NCI-H526 treated with DMSO at 0.1 percent for 48 hours (cell line): ENCODE measurements at regions not wholly inside any gene's neighbourhood (a gene's known extent, or its start where the extent isn't known, plus 50 kb on each side); places are given as distances from the start of the nearest gene placed in this dataset.
"Not testable (repeated sequence)": the region's sequence is repeated elsewhere in the genome, so short reads cannot be mapped to it uniquely, and the experiment has no call there.

Source experiments
- DNase-seq: peaks from one replicate; lab custom pipeline; 2025; lab: John Stamatoyannopoulos, UW

DNA sequence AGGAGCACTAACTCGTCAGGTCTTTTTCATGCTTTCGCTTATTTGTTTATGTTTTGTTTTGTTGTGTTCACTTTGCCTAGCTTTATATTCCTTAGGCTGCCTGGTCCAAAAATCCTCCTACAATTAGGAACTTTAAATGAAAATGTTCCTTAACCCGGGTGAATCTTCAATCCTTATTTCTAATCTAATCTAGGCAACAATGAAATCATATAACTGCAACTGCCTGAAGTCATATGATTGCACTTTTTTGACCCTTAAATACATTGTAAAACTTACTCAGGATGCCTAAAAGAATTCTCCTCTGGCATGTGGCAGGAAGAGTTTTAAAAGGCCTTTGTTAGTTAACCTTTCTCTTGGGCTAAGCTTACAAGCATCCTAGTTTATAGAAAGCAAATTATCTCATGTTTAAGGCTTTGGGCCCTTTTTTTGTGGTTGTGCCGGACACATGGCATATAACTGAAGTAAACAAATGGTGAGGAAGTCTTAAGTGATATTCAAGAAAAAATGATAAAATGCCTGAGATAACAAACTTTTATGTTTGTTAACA lies 279.4 kb downstream of the FAT4 start:
- DNase-seq: no peak

DNA sequence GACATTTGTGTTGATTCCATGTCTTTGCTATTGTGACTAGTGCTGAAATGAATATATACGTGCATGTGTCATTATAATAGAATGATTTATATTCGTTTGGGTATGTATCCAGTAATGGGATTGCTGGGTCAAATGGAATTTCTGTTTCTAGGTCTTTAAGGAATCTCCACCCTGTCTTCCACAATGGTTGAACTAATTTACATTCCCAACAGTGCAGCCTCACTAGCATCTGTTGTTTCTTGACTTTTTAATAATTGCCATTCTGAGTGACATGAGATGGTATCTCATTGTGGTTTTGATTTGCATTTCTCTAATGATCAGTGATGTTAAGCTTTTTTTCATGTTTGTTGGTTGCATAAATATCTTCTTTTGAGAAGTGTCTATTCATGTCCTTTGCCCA lies 291.2 kb downstream of the FAT4 start:
- not testable (repeated sequence) for DNase-seq

DNA sequence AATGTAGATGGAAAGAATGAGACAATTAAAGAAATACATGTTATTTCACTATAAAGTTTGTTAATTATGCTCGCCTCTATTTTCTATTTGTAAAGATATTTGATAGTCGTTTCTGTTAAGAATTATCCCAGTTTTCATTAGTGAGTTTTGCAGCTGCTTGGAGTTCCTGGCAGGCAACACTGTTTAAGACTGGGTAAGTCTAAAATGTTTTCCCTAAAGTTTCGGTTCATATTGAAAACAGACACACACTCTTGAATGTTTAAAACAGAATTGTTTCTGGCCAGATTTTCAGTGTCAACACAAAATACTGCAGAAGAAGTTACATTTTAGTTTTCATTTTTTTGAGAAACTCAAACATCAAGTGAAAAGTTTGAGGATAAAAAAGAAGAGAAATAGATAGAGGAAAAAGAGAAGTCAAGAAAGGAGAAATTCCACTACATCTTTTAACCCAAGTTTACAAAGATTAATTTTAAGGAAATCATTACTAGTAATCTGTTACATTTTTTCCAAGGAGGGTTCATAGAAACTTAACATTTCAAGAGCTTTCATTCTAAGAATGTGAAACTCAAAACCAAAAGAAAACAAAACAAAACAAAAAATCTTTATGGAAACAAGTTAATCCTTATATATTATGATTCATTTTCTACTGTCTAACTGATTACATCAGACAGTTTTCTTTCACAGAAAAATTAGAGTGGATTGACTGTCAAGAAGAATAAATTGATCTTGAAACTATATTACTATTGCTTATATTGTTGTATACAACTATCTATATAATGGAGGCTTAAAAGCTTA lies 305.5 kb downstream of the FAT4 start:
- no peak for DNase-seq

DNA sequence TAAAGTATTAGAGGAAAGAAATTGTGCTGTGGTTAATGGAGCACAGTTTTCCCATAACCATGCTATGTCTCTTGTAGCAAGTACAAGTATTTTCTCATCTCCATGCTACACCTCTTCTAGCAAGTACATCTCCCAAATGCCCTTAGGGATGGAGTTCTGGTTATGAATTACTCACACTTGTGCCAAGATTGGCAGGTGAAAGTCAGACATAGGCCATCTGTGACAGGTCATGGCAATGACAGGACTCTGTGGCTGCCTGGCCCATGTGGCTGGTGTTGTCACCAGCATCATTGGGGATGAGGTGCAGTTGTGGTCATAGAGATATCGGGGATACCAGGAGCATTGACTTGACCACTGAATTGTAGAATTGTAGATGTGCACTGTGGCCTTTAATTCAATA lies 310.2 kb downstream of the FAT4 start:
- DNase-seq: no peak

DNA sequence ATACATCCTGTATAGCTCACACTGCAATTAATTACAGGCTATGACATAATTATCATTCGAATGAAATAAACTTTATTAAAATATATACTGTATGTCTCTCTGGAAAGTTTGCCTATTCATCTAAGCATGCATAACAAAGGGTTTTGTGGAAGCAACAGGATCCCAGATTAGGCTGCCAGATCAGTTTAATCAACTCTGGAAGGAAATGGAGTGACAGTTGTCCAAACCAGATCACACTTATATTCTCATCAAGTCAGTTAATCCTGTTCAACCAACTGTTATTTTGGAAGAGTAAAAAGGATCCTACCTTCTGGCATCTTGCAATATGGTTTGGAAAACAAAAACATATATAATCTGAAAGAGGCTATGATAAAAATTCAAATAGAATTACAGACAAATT lies 312.2 kb downstream of the FAT4 start:
- no peak for DNase-seq

DNA sequence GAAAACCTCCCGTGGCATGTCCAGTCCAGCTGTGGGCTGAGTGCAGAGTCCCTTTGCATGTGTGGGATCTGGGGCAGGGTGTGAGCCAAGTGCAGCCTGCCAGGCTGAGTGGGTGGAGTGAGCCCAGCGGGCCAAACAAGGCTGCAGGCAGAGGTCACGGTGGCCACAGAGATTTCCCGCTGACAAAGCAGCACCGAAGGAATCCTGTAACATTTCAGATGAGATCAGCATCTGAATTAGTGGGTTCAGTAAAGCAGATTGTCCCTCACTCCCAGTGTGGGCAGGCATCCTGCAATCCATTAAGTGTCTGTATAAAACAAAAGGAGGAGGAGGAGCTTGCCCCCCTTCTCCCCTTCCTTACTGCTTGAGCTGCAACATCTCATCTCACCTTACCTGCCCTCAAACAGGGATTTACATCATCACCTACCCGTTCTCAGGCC lies 324.4 kb downstream of the FAT4 start:
- no peak for DNase-seq

DNA sequence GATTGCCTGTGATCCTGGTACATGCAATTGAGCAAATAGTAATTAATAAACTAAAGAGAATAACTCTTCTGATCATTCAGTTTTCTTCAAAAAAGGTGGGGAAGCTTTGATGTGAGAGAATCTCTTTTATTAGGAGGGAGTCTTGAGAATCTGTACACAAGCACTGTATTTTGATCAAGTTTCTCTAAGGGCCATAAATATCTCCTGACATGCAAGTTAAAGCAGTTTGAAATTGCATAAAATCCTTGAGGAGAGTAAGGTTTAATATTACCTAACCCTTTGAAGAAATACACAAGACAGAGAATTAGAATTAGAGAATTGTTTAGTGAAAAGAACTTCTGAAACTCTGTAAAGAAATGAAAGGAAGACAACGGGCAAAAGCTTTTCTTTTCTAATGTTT lies 326.9 kb downstream of the FAT4 start:
- no peak for DNase-seq

DNA sequence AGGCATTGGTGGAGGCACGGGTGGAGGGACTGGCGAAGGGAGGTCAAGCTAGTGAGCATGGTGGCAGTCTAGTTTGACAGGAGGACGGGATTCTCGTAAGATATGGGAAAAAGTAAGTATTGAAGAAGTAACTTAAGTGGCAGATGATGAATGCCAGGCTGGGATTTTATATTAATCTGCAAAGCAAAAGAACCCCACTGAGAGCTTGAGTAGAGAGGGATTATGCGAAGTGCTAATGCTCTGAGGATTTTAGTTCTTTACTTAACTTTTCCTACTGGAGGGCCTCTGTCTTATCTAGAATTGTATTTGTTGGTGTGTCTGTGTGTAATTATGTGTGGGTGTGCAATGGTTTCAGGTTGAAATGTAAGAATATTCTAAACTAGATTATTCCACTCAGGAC lies 327.9 kb downstream of the FAT4 start:
- DNase-seq: no peak

DNA sequence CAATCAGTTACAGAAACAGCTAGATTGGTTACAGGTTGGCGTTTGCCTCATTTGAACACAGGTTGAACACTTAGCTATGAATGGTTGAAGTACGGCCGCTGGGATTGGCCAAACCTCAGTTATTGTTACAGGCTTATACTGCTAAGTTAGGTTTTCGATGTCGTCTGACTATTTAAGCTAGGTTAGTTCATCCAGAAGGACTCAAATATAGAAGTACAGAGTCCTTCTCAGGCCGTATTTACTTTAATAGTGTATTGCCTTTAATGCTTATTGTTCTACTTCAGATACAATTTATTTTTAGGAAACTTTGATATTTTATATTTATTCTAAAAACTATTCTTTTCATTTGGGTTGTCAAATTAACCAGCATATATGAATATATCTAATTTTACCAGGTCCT lies 334.7 kb downstream of the FAT4 start:
- no peak for DNase-seq

DNA sequence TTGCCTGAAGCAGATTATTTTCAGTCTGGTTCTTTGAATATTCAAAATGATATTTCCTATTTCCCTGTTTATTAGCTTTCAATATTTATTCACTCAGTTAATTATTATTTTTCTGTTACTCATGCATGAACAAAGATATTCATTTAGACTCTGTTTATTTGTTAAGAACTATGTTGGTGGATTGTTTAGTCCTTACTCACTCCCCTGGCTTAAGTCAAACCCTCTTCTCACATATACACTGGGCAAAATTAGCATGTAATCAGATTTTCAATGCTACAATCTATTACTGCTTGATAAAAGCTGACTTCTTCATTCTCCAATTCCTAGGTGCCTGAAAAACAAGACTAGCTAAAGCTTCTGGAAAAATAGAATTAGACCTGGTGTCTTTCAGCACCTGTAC lies 335.8 kb downstream of the FAT4 start:
- no peak for DNase-seq

DNA sequence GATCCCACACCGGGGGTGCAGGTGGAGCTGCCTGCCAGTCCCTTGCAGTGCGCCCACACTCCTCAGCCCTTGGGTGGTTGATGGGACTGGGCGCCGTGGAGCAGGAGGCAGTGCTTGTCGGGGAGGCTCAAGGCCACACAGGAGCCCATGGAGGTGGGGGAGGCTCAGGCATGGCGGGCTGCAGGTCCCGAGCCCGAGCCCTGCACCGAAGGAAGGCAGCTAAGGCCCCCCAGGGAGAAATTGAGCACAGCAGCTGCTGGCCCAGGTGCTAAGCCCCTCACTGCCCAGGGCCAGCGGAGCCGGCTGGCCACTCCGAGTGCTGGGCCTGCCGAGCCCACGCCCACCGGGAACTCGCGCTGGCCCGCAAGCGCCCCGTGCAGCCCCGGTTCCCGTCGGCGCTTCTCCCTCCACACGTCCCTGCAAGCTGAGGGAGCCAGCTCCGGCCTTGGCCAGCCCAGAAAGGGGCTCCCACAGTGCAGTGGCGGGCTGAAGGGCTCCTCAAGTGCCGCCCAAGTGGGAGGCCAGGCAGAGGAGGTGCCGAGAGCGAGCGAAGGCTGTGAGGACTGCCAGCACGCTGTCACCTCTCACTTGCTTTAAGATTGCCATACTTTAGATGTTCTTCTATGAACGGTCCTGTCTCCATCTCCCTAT lies 337.1 kb downstream of the FAT4 start:
- DNase-seq: not testable (repeated sequence)

DNA sequence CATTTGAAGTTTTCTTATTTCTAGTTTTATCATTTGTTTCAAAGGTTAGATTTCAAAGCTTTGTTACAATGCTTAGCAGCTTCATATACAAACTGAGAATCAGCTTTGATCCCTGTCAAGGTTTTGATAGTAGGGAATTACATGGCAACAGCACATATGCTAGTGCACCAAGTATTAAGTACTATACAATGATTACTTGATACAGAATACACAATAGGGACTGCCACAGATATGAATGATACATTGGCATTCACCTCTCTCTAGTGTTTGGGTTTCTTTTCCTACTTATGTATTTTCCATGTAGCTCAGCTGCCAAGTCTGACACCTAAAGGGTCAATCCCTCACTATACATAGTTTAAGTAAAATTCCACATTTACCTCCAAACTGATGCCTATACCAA lies 344.0 kb downstream of the FAT4 start:
- DNase-seq: no peak

DNA sequence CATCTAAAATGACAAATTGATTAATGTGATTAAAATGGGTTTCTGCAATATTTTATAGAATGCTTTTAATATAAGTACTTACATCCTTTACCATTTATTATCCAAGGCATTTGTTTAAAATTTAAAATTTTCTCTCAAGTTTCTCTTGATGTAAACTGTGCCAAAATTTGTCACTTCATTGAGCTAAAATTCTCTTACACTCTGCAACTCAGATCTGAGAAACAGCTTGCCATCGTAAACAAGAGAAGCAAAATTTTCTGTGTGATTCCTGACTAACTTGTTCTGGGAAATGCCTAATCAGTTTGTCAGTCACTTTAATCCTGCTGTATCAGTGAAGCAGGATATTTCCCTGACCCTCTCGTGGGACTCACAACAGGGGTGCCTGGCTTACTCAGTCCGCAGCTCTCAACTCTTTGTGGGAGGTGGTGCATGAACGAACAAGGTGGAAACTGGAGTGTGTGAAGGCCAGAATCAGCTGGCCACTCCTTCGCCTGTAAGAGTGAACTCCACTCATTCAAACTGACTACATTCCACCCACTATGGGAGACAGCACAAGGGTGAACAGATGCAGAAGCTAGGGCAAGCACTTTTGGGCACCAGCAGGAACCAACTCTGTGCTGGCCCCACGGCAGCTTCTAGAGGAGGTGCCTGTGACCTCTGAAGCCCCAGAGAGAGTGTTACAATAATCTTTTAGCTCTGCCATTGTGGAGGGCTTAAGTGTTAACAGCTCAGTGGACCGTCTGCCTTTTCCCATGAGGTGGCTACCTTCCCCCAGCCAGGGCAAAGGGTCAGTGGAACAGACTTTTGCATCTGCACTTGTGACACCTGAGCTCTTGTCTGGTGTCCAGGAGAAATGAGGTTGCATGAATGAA lies 349.4 kb downstream of the FAT4 start:
- no peak for DNase-seq

DNA sequence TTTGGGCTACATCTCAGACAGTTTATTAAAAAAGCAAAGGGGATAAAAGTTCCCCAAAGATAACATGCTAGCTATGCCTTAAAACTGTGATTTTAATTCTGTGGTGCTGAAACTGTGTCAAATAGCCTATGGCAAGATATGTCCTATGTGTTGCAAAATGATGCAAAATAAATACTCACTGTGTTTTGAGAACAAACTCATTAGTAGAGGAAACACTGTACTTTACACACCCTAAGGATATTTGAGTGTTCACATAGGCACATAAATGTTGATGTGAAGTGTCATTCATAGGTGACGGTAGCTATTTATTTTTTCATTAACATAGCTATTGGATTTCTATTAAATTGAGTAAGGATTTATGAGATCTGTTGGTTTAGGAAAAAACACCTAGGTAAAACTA lies 351.9 kb downstream of the FAT4 start:
- no peak for DNase-seq

DNA sequence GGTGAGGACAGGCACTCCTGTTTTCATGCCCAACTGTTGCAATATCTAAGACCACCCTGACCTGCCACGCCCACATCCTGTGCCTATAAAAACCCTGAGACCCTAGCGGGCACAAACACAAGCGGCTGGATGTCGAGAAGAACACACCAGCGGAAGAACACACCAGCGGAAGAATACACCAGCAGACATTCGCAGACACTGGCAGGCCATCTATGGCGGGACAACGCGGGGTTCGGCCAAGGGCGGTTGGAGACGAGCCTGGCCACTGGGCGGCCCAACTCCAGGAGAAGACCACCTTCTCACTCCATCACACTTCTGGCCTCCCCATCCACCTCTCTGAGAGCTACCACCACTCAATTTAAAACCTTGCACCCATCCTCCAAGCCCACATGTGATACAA lies 361.4 kb downstream of the FAT4 start:
- no peak for DNase-seq

DNA sequence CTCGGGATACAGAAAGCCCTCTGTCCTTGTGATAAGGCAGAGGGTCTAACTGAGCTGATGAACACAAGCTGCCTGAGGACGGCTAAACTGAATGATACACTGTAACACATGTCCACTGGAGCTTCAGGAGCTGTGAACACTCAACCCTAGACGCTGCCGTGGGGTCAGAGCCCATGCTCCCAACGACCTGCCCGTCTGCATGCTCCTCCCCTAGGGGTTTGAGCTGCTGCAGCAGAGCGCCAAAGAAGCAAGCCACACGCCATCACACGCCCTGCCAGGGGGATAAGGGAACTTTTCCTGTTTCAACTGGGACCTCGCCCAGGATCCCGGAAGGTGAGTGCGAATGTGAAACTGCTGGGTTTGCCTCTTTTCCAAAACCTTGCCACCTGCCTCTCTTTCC lies 361.8 kb downstream of the FAT4 start:
- DNase-seq: no peak

DNA sequence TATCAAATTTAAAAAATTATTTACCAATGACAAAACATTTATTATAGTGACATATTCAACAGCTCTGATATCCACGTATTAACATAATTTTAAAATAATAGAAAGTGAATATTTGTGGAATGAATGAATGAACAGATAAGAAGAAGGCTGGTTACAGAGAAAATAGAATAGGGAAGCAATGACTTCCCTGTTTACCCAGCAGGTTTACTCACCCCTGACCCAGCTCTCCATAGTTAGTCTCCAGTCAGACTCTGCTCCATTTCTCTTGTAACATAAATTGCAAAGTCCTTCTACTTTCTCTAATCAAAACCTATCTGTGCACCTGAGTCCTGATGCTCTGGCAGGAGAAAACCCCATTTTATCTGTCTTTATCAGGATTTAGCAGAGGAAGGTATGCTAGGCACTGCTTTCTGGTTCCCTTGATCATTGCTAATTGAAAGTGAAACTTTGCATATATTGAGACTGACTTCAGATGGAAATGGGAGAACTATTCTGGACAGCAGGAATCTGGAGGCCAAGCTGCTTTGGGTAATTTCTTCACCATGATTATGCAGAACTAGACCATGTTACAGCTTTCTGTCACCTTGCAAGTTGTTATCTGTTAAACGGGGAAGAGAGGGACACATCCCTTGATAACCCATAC lies 363.0 kb downstream of the FAT4 start:
- DNase-seq: no peak

DNA sequence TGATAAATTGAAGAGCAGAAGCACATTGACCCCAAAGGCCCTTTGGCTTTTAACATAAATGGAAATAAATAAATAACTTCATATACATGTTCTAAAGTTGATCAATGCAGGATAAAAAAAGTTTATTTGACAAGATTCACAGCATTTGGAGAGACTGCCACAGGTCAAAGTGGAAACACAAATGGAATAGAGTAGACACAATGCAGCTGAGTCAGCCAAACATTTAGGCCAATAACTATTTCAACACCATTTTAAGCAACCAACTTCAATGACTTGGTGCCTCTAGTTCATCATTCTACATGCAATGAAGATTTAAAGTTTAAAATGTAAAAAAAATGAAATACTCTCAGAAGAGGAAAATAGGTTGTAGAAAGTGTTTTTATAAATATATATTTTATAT lies 365.2 kb downstream of the FAT4 start:
- no peak for DNase-seq

DNA sequence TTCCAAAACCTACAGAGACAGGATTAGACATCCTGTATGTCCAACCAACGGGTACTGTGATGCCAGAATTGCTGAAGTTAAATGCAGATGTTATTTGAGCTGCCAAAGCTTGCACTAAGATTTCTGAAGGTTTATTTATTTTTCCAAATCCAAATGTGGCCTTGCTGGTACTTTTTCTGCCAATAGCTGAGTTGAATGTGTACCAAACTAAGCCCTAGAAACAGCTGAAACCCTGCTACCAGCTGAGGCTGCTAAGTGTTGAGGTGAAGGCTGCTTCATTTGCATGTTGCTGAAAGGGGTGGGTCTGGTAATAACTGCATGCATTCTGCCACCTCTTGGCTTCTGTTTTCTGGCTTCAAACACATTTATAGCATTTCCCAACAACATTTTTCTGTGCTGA lies 366.5 kb downstream of the FAT4 start:
- no peak for DNase-seq

DNA sequence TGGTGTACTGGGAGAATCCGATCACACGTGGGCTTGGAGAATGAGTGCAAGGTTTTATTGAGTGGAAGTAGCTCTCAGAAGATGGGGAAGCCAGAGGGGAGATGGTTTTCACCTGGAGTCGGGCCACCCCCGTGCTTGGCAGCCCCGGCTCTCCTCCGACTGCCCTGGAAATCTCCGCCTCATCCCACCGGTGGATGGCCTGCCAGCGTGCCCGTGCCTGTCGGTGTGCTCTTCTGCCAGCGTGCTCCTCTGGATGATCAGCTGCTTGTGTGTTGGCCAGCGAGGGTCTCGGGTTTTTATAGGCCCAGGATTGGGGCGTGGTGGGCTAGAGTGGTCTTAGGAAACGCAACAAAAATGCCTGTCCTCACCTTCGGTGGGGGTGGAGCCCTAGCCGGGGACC lies 368.0 kb downstream of the FAT4 start:
- DNase-seq: no peak

DNA sequence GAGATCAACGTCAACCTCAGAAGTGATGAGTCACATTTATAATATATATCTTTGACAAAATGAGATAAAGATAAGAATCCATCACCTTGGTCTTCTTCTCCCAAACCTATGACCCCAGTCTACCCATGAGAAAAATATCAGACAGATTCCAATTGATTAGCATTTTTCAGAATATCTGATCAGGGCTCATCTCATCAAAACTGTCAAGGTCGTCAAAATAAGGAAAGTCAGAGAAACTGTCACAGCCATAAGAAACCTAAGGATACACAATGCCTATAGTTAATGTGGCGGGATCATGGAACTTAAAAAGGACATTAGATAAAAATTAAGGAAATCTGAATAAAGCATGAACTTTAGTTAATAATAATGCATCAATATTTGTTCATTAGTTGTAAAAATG lies 374.1 kb downstream of the FAT4 start:
- no peak for DNase-seq

DNA sequence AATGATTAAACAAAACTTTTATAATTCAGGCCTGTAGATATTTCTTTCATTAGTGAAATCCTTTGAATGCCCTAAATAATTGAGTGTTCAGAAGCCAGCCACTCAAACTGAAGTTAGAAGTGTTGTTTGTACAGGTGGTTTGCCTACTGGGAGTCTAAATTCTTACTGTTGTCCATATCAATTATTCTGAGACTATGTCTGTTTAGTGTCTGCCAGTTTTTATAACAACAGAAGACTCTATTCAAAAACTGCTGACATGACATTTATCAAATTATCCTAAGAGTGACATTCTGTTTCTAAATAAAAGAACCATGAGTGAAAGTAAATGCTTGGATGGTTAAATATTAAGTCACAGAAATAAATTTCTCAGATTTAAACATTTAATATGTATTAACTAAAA lies 375.1 kb downstream of the FAT4 start:
- DNase-seq: no peak
